H1 (cell line): ENCODE measurements at regions not wholly inside any gene's neighbourhood (a gene's known extent, or its start where the extent isn't known, plus 50 kb on each side); places are given as distances from the start of the nearest gene placed in this dataset.

Experiments used
- CTCF ChIA-PET: fragments of 300-600 bp; sonication (Branson Sonifier 250); formaldehyde crosslinking; loops from one replicate; lab custom pipeline; 2021; ENCODE audit not compliant: partially characterized antibody; lab: Charles Lee
- POLR2A ChIA-PET: fragments of 300-600 bp; sonication (Branson Sonifier 250); formaldehyde crosslinking; loops from one replicate; lab custom pipeline; 2021; ENCODE audit warnings: inconsistent platforms; ENCODE audit not compliant: partially characterized antibody; lab: Charles Lee
- DNase-seq, 2 experiments: peaks; one replicate each; pipeline versions ENCODE4 v3.0.0 to v3.0.0-alpha.2; 2010 to 2022; ENCODE audit warnings: low spot score in 2 of 2, low read depth in 1 of 2, mixed read lengths in 1 of 2
- FAIRE-seq: peaks from 2 replicates; lab custom pipeline; 2011; peaks lifted over from hg19 to GRCh38; lab: Jason Lieb, UNC
- H2AFZ ChIP-seq: 2 replicates; pipeline ENCODE4 v1.8.1; 2012; ENCODE audit warnings: low read length, inconsistent platforms
- H2AK5ac ChIP-seq: 2 replicates; pipeline ENCODE4 v1.6.1; 2013; ENCODE audit warnings: low read depth, low read length
- H2BK120ac ChIP-seq: replicated peaks from 2 replicates; pipeline ENCODE3; 2013; ENCODE audit warnings: low read depth, low read length, inconsistent platforms
- H2BK12ac ChIP-seq: 2 replicates; pipeline ENCODE4 v1.6.1; 2013; ENCODE audit warnings: low read depth, low read length
- H2BK15ac ChIP-seq: 2 replicates; pipeline ENCODE4 v1.6.1; 2013; ENCODE audit warnings: low read length
- H2BK20ac ChIP-seq: 2 replicates; pipeline ENCODE4 v1.6.1; 2013; ENCODE audit warnings: low read length
- H2BK5ac ChIP-seq: 2 replicates; pipeline ENCODE4 v1.6.1; 2013; ENCODE audit warnings: low read depth, low read length
- H3K14ac ChIP-seq: 2 replicates; pipeline ENCODE4 v1.6.1; 2013; ENCODE audit warnings: inconsistent platforms; ENCODE audit not compliant: insufficient read length
- H3K18ac ChIP-seq: 2 replicates; pipeline ENCODE4 v1.6.1; 2013; ENCODE audit warnings: low read length; ENCODE audit errors: extremely low read depth
- H3K23ac ChIP-seq: 2 replicates; pipeline ENCODE4 v1.6.1; 2013; ENCODE audit warnings: inconsistent platforms; ENCODE audit not compliant: insufficient read length
- H3K23me2 ChIP-seq: 2 replicates; pipeline ENCODE4 v1.6.1; 2013; ENCODE audit warnings: low read depth, low read length
- H3K27ac ChIP-seq: 2 replicates; pipeline ENCODE4 v1.6.1; 2011; ENCODE audit warnings: low read depth, low read length, inconsistent platforms
- H3K27me3 ChIP-seq, 4 experiments: replicated peaks in 1 of 4; 1 replicate in 1 of 4; 2 replicates in 3 of 4; pipeline versions ENCODE4 v1.6.1 to v1.8.1; 2011 to 2013; ENCODE audit warnings: low read length in 3 of 4, mild to moderate bottlenecking in 3 of 4, inconsistent platforms in 2 of 4, mixed read lengths in 2 of 4, moderate library complexity in 1 of 4; ENCODE audit not compliant: control insufficient read depth in 3 of 4, insufficient read depth in 3 of 4; ENCODE audit errors: extremely low read depth in 1 of 4
- H3K36me3 ChIP-seq, 4 experiments: 2 replicates each; pipeline versions ENCODE4 v1.6.1 to v1.8.1; 2011 to 2013; ENCODE audit warnings: mild to moderate bottlenecking in 4 of 4, low read length in 3 of 4, moderate library complexity in 2 of 4, control low read depth in 1 of 4, inconsistent platforms in 1 of 4; ENCODE audit not compliant: insufficient read depth in 4 of 4, control insufficient read depth in 2 of 4
- H3K4ac ChIP-seq: replicated peaks from 2 replicates; pipeline ENCODE3; 2013; ENCODE audit warnings: low read length, low read depth, mixed read lengths, inconsistent platforms; ENCODE audit not compliant: insufficient read length
- H3K4me1 ChIP-seq, 4 experiments: replicated peaks in 1 of 4; 1 replicate in 1 of 4; 2 replicates in 3 of 4; pipeline versions ENCODE4 v1.6.1 to v1.8.1; 2011 to 2013; ENCODE audit warnings: low read length in 3 of 4, inconsistent platforms in 2 of 4, mixed read lengths in 1 of 4; ENCODE audit not compliant: insufficient read depth in 4 of 4, control insufficient read depth in 3 of 4
- H3K4me2 ChIP-seq, 2 experiments: 2 replicates each; pipeline versions ENCODE4 v1.6.1 to v1.8.1; 2011 to 2013; ENCODE audit warnings: low read depth in 2 of 2, low read length in 2 of 2, control low read depth in 1 of 2, inconsistent platforms in 1 of 2, mild to moderate bottlenecking in 1 of 2; ENCODE audit not compliant: insufficient read depth in 1 of 2
- H3K4me3 ChIP-seq, 4 experiments: fragments of 200-600, 300-600 bp in 1 of 4; sonication (generic), shearing (Covaris generic), sonication (Bioruptor Twin) in 1 of 4; 2 replicates each; pipeline versions ENCODE4 v1.5.1 to v1.8.1; 2011 to 2016; ENCODE audit warnings: low read length in 4 of 4, low read depth in 3 of 4, control low read depth in 2 of 4, inconsistent platforms in 2 of 4, mild to moderate bottlenecking in 2 of 4, mixed read lengths in 1 of 4, moderate library complexity in 1 of 4; ENCODE audit not compliant: insufficient read depth in 2 of 4; ENCODE audit errors: extremely low read depth in 1 of 4
- H3K56ac ChIP-seq: replicated peaks from 2 replicates; pipeline ENCODE3; 2013; ENCODE audit warnings: low read depth, mild to moderate bottlenecking, mixed read lengths, low read length, inconsistent platforms; ENCODE audit not compliant: insufficient read length
- H3K79me1 ChIP-seq: 2 replicates; pipeline ENCODE4 v1.6.1; 2013; ENCODE audit warnings: low read depth, low read length, control low read depth
- H3K79me2 ChIP-seq, 2 experiments: 2 replicates each; pipeline versions ENCODE4 v1.6.1 to v1.8.1; 2012 to 2013; ENCODE audit warnings: low read length in 2 of 2, mild to moderate bottlenecking in 2 of 2, inconsistent platforms in 1 of 2; ENCODE audit not compliant: insufficient read depth in 2 of 2, control insufficient read depth in 1 of 2
- H3K9ac ChIP-seq, 4 experiments: replicated peaks in 1 of 4; 1 replicate in 1 of 4; 2 replicates in 3 of 4; pipeline versions ENCODE4 v1.6.1 to v1.8.1; 2011 to 2013; ENCODE audit warnings: low read depth in 3 of 4, low read length in 3 of 4, control low read depth in 2 of 4, mild to moderate bottlenecking in 2 of 4, moderate library complexity in 2 of 4, inconsistent platforms in 1 of 4; ENCODE audit errors: extremely low read depth in 1 of 4
- H3K9me3 ChIP-seq, 2 experiments: 2 replicates each; pipeline versions ENCODE4 v1.6.1 to v1.8.1; 2012 to 2013; ENCODE audit warnings: mild to moderate bottlenecking in 2 of 2, moderate library complexity in 2 of 2, control low read depth in 1 of 2, inconsistent platforms in 1 of 2, low read depth in 1 of 2, low read length in 1 of 2, mixed read lengths in 1 of 2; ENCODE audit not compliant: insufficient read depth in 2 of 2
- H4K20me1 ChIP-seq, 2 experiments: replicated peaks in 1 of 2; 2 replicates each; pipeline versions ENCODE3 to v1.8.1; 2011 to 2013; ENCODE audit warnings: inconsistent platforms in 2 of 2, low read length in 2 of 2, mild to moderate bottlenecking in 1 of 2; ENCODE audit not compliant: insufficient read depth in 2 of 2, control insufficient read depth in 1 of 2
- H4K5ac ChIP-seq: 2 replicates; pipeline ENCODE4 v1.6.1; 2013; ENCODE audit warnings: low read length, low read depth, mixed read lengths, inconsistent platforms; ENCODE audit not compliant: insufficient read length
- H4K8ac ChIP-seq: 2 replicates; pipeline ENCODE4 v1.8.0; 2013; ENCODE audit warnings: mild to moderate bottlenecking, moderate library complexity, low read length, inconsistent platforms; ENCODE audit not compliant: insufficient read depth; ENCODE audit errors: extremely low read depth
- H4K91ac ChIP-seq: replicated peaks from 2 replicates; pipeline ENCODE3; 2013; ENCODE audit warnings: low read length, mixed read lengths, inconsistent platforms; ENCODE audit not compliant: insufficient read length
- WGBS, 2 experiments: shearing (Covaris generic) in 1 of 2; methylation state at CpG; one replicate each; pipeline versions ENCODE4 v1.1.6 to v1.1.7; 2013 to 2015; ENCODE audit warnings: low lambda C conversion rate in 2 of 2, mixed read lengths in 2 of 2, inconsistent platforms in 1 of 2, low coverage in 1 of 2, missing lambda C conversion rate in 1 of 2; ENCODE audit not compliant: insufficient replicate concordance in 2 of 2, insufficient coverage in 1 of 2, insufficient read length in 1 of 2; ENCODE audit errors: extremely low coverage in 1 of 2, missing lambda C conversion rate in 1 of 2; 5-methylcytosine and 5-hydroxymethylcytosine counted together
- TF ChIP-seq, protein P1 (sequence below): fragments of 300-600 bp; sonication (generic); IDR thresholded peaks from 2 replicates; pipeline ENCODE4 v1.7.1; 2012; ENCODE audit warnings: low read length, moderate library complexity, mild to moderate bottlenecking, inconsistent platforms; ENCODE audit not compliant: insufficient replicate concordance

DNA sequence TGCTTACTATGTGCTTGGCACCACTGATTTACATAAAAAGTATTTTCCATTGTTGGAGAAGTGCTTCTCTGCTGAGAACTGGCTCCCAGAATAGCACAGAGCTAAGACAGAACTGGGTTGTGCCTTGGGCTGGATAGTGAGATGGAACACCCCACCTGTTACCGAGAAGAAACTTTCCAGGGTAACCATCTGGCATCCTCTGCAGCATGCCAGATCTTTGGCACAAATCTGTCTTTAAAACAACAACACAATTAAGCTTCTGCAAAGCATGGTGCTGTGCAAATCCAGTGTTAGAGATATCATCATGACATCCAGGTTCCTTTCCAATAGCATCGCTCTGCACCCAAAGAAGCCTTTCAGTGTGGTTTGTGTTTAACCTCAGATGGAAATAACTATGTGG, 202.5 kb upstream of the RFC3 start:
- Histone ChIP-seq H2BK20ac (no peak overlapping the region), H2AK5ac (no peak overlapping the region), H3K18ac (no peak overlapping the region), H3K79me1 (no peaks in the 10 kb centered on the region), H3K9me3 (no peaks in the 10 kb centered on the region), H3K14ac (no peak overlapping the region), H3K79me2 (no peaks in the 10 kb centered on the region), H3K36me3 (no peaks in the 10 kb centered on the region), H2BK5ac (no peak overlapping the region), H4K91ac (no peak overlapping the region), H3K9ac (no peak overlapping the region), H2BK12ac (no peak overlapping the region), H3K4me3 (no peak overlapping the region), H3K56ac (no peak overlapping the region), H3K4me1 (peaks cover 0 to 5% (median 4%) of the 10 kb centered on the region in 4 experiments; a peak in 2 of 7 replicates), H4K20me1 (no peaks in the 10 kb centered on the region), H3K23ac (no peak overlapping the region), H3K4me2 (no peak overlapping the region), H2BK15ac (no peak overlapping the region), H3K23me2 (no peaks in the 10 kb centered on the region; the same call in 1 of the 2 replicates), H3K27ac (no peak overlapping the region), H4K5ac (no peak overlapping the region), H2AFZ (no peak overlapping the region), H2BK120ac (peak overlapping the region; percentile 59), H3K27me3 (no peaks in the 10 kb centered on the region), H4K8ac (no peak overlapping the region), H3K4ac (no peak overlapping the region)
- DNase-seq (no peak), FAIRE-seq (no peak)
- ChIA-PET CTCF (no interaction called here), POLR2A (no interaction called here)
- WGBS, 2 experiments, result 98% methylated on average over 2 of the region's 2 CpGs; no CpG with 5 or more reads in 1 of the 2 experiments
- TF ChIP-seq, protein P1, sequence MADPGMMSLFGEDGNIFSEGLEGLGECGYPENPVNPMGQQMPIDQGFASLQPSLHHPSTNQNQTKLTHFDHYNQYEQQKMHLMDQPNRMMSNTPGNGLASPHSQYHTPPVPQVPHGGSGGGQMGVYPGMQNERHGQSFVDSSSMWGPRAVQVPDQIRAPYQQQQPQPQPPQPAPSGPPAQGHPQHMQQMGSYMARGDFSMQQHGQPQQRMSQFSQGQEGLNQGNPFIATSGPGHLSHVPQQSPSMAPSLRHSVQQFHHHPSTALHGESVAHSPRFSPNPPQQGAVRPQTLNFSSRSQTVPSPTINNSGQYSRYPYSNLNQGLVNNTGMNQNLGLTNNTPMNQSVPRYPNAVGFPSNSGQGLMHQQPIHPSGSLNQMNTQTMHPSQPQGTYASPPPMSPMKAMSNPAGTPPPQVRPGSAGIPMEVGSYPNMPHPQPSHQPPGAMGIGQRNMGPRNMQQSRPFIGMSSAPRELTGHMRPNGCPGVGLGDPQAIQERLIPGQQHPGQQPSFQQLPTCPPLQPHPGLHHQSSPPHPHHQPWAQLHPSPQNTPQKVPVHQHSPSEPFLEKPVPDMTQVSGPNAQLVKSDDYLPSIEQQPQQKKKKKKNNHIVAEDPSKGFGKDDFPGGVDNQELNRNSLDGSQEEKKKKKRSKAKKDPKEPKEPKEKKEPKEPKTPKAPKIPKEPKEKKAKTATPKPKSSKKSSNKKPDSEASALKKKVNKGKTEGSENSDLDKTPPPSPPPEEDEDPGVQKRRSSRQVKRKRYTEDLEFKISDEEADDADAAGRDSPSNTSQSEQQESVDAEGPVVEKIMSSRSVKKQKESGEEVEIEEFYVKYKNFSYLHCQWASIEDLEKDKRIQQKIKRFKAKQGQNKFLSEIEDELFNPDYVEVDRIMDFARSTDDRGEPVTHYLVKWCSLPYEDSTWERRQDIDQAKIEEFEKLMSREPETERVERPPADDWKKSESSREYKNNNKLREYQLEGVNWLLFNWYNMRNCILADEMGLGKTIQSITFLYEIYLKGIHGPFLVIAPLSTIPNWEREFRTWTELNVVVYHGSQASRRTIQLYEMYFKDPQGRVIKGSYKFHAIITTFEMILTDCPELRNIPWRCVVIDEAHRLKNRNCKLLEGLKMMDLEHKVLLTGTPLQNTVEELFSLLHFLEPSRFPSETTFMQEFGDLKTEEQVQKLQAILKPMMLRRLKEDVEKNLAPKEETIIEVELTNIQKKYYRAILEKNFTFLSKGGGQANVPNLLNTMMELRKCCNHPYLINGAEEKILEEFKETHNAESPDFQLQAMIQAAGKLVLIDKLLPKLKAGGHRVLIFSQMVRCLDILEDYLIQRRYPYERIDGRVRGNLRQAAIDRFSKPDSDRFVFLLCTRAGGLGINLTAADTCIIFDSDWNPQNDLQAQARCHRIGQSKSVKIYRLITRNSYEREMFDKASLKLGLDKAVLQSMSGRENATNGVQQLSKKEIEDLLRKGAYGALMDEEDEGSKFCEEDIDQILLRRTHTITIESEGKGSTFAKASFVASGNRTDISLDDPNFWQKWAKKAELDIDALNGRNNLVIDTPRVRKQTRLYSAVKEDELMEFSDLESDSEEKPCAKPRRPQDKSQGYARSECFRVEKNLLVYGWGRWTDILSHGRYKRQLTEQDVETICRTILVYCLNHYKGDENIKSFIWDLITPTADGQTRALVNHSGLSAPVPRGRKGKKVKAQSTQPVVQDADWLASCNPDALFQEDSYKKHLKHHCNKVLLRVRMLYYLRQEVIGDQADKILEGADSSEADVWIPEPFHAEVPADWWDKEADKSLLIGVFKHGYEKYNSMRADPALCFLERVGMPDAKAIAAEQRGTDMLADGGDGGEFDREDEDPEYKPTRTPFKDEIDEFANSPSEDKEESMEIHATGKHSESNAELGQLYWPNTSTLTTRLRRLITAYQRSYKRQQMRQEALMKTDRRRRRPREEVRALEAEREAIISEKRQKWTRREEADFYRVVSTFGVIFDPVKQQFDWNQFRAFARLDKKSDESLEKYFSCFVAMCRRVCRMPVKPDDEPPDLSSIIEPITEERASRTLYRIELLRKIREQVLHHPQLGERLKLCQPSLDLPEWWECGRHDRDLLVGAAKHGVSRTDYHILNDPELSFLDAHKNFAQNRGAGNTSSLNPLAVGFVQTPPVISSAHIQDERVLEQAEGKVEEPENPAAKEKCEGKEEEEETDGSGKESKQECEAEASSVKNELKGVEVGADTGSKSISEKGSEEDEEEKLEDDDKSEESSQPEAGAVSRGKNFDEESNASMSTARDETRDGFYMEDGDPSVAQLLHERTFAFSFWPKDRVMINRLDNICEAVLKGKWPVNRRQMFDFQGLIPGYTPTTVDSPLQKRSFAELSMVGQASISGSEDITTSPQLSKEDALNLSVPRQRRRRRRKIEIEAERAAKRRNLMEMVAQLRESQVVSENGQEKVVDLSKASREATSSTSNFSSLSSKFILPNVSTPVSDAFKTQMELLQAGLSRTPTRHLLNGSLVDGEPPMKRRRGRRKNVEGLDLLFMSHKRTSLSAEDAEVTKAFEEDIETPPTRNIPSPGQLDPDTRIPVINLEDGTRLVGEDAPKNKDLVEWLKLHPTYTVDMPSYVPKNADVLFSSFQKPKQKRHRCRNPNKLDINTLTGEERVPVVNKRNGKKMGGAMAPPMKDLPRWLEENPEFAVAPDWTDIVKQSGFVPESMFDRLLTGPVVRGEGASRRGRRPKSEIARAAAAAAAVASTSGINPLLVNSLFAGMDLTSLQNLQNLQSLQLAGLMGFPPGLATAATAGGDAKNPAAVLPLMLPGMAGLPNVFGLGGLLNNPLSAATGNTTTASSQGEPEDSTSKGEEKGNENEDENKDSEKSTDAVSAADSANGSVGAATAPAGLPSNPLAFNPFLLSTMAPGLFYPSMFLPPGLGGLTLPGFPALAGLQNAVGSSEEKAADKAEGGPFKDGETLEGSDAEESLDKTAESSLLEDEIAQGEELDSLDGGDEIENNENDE, result no peak
